WTC11 (cell line): ENCODE measurements at regions not wholly inside any gene's neighbourhood (a gene's known extent, or its start where the extent isn't known, plus 50 kb on each side); places are given as distances from the start of the nearest gene placed in this dataset.

Source experiments
- CREB1 ChIP-seq: sonication (generic); formaldehyde crosslinking; IDR thresholded peaks from 2 replicates; pipeline ENCODE4 v1.8.0; 2023; ENCODE audit warnings: mild to moderate bottlenecking, missing genetic modification reagents
- CREM ChIP-seq: sonication (generic); formaldehyde crosslinking; IDR thresholded peaks from 2 replicates; pipeline ENCODE4 v1.8.1; 2022; ENCODE audit warnings: mild to moderate bottlenecking, missing genetic modification reagents, moderate library complexity
- CTCF ChIP-seq: fragments of 200-600 bp; IDR thresholded peaks from 2 replicates; pipeline ENCODE4 v1.8.0; 2022; ENCODE audit warnings: antibody characterized with exemption
- ESRRA ChIP-seq: sonication (generic); formaldehyde crosslinking; IDR thresholded peaks from 2 replicates; pipeline ENCODE4 v1.8.1; 2022; ENCODE audit warnings: mild to moderate bottlenecking, missing genetic modification reagents, borderline replicate concordance
- RELA ChIP-seq: sonication (generic); formaldehyde crosslinking; IDR thresholded peaks from 2 replicates; pipeline ENCODE4 v1.8.1; 2022; ENCODE audit warnings: missing genetic modification reagents, mild to moderate bottlenecking, borderline replicate concordance

- TF ChIP-seq CREM (CRISPR knock-in tag) (no peak), CREB1 (CRISPR knock-in tag) (no peak), RELA (CRISPR knock-in tag) (no peak), CTCF (no peak), ESRRA (CRISPR knock-in tag) (no peak)
These were observed 248.8 kb downstream of the SHOX2 start for GRCh38 chr3:157857440-157857839.
